IMR-90 (cell line): ENCODE measurements at regions not wholly inside any gene's neighbourhood (a gene's known extent, or its start where the extent isn't known, plus 50 kb on each side); places are given as distances from the start of the nearest gene placed in this dataset.

Experiments
- ATAC-seq: fragments of 200-7000 bp; cut with Tn5 transposase; 2 replicates; pipeline ENCODE4 v1.9.1; 2020; ENCODE audit warnings: low read depth, mild to moderate bottlenecking, moderate library complexity
- BruUV-seq: library from RNA; stranded (reverse); fragments of 400-500 nt; replicated peaks from 2 replicates; lab custom pipeline; 2021; lab: Mats Ljungman, UMichigan
- CTCF ChIA-PET: fragments of 300-600 bp; formaldehyde crosslinking; extraction: SDS; loops from one replicate; lab custom pipeline; 2021; ENCODE audit warnings: antibody characterized with exemption; lab: Yijun Ruan, JAX
- POLR2A ChIA-PET: fragments of 300-600 bp; sonication (Branson Sonifier 250); formaldehyde crosslinking; loops from one replicate; lab custom pipeline; 2022; ENCODE audit warnings: antibody characterized with exemption; ENCODE audit not compliant: unreplicated experiment; lab: Charles Lee
- DNase-seq: peaks from one replicate; pipeline ENCODE4 v3.0.0; 2013
- H2AFZ ChIP-seq: replicated peaks from 2 replicates; pipeline ENCODE3; 2013; ENCODE audit warnings: low read length, mild to moderate bottlenecking; ENCODE audit not compliant: poor library complexity
- H2AK5ac ChIP-seq: 2 replicates; pipeline ENCODE4 v1.6.1; 2013; ENCODE audit warnings: low read depth, low read length, inconsistent platforms
- H2AK9ac ChIP-seq: replicated peaks from 2 replicates; pipeline ENCODE3; 2013; ENCODE audit warnings: mild to moderate bottlenecking, low read depth, low read length, moderate library complexity; ENCODE audit not compliant: poor library complexity
- H2BK120ac ChIP-seq: 2 replicates; pipeline ENCODE4 v1.6.1; 2013; ENCODE audit warnings: low read depth, low read length, inconsistent platforms
- H2BK15ac ChIP-seq: 3 replicates; pipeline ENCODE4 v1.6.1; 2013; ENCODE audit warnings: low read depth, low read length, inconsistent platforms
- H2BK20ac ChIP-seq: 2 replicates; pipeline ENCODE4 v1.6.1; 2013; ENCODE audit warnings: low read depth, mild to moderate bottlenecking, inconsistent platforms, low read length, moderate library complexity
- H2BK5ac ChIP-seq: 2 replicates; pipeline ENCODE4 v1.6.1; 2013; ENCODE audit warnings: mild to moderate bottlenecking, low read depth, low read length, inconsistent platforms; ENCODE audit not compliant: poor library complexity, severe bottlenecking
- H3K14ac ChIP-seq: replicated peaks from 2 replicates; pipeline ENCODE4 v1.6.1; 2013; ENCODE audit warnings: low read depth, low read length, inconsistent platforms
- H3K18ac ChIP-seq: 2 replicates; pipeline ENCODE4 v1.6.1; 2013; ENCODE audit warnings: low read depth, low read length, control low read depth
- H3K23ac ChIP-seq: 2 replicates; pipeline ENCODE4 v1.6.1; 2013; ENCODE audit warnings: low read depth, low read length, inconsistent platforms
- H3K27ac ChIP-seq: 2 replicates; pipeline ENCODE4 v1.5.1; 2013; ENCODE audit warnings: mild to moderate bottlenecking, control low read depth, low read length; ENCODE audit not compliant: insufficient read depth
- H3K27me3 ChIP-seq: 2 replicates; pipeline ENCODE4 v1.6.1; 2013; ENCODE audit warnings: low read length; ENCODE audit not compliant: control insufficient read depth, insufficient read depth
- H3K36me3 ChIP-seq: 2 replicates; pipeline ENCODE4 v1.6.1; 2013; ENCODE audit warnings: low read length, mixed read lengths; ENCODE audit not compliant: control insufficient read depth, insufficient read depth
- H3K4ac ChIP-seq: 2 replicates; pipeline ENCODE4 v1.6.1; 2013; ENCODE audit warnings: low read depth, low read length, inconsistent platforms
- H3K4me1 ChIP-seq: 2 replicates; pipeline ENCODE4 v1.6.1; 2013; ENCODE audit warnings: low read length, mixed read lengths; ENCODE audit not compliant: control insufficient read depth, insufficient read depth
- H3K4me2 ChIP-seq: 2 replicates; pipeline ENCODE4 v1.6.1; 2013; ENCODE audit warnings: low read depth, mild to moderate bottlenecking, control low read depth, low read length, moderate library complexity
- H3K4me3 ChIP-seq: 2 replicates; pipeline ENCODE4 v1.5.1; 2013; ENCODE audit warnings: low read depth, mild to moderate bottlenecking, control low read depth, low read length, moderate library complexity; ENCODE audit not compliant: insufficient read depth
- H3K56ac ChIP-seq: 2 replicates; pipeline ENCODE4 v1.6.1; 2013; ENCODE audit warnings: low read length, inconsistent platforms; ENCODE audit not compliant: insufficient read depth; ENCODE audit errors: extremely low read depth
- H3K79me1 ChIP-seq, 2 experiments: 2 replicates each; pipeline ENCODE4 v1.6.1; 2013; ENCODE audit warnings: low read length in 2 of 2, inconsistent platforms in 1 of 2, low read depth in 1 of 2
- H3K9ac ChIP-seq: 2 replicates; pipeline ENCODE4 v1.6.1; 2013; ENCODE audit warnings: low read depth, low read length, control low read depth
- H3K9me1 ChIP-seq: 2 replicates; pipeline ENCODE4 v1.6.1; 2013; ENCODE audit warnings: low read length, inconsistent platforms; ENCODE audit not compliant: insufficient read depth
- H3K9me3 ChIP-seq: 2 replicates; pipeline ENCODE4 v1.6.1; 2013; ENCODE audit warnings: low read length; ENCODE audit not compliant: control insufficient read depth, insufficient read depth
- H4K20me1 ChIP-seq: 2 replicates; pipeline ENCODE4 v1.6.1; 2013; ENCODE audit warnings: low read length, inconsistent platforms; ENCODE audit not compliant: insufficient read depth
- H4K5ac ChIP-seq: 2 replicates; pipeline ENCODE4 v1.6.1; 2013; ENCODE audit warnings: mild to moderate bottlenecking, low read depth, low read length, control low read depth
- H4K8ac ChIP-seq, 2 experiments: 2 replicates each; pipeline ENCODE4 v1.6.1; 2013; ENCODE audit warnings: low read depth in 2 of 2, low read length in 2 of 2, control low read depth in 1 of 2, inconsistent platforms in 1 of 2
- H4K91ac ChIP-seq: 2 replicates; pipeline ENCODE4 v1.6.1; 2013; ENCODE audit warnings: low read depth, low read length, inconsistent platforms; ENCODE audit not compliant: insufficient read depth
- CEBPB ChIP-seq: IDR thresholded peaks from 2 replicates; pipeline ENCODE4 v1.6.1; 2012; ENCODE audit warnings: low read depth, low read length, improper control_type of control experiment
- CTCF ChIP-seq: conservative IDR thresholded peaks from 2 replicates; pipeline ENCODE4 v1.5.1; 2012; ENCODE audit warnings: mild to moderate bottlenecking, low read depth, low read length, improper control_type of control experiment
- ELK1 ChIP-seq: fragments of 150-350 bp; IDR thresholded peaks from 2 replicates; pipeline ENCODE4 v1.6.1; 2016; ENCODE audit warnings: low read depth, mild to moderate bottlenecking, low read length, moderate library complexity, borderline replicate concordance
- MAZ ChIP-seq: IDR thresholded peaks from 2 replicates; pipeline ENCODE4 v1.6.1; 2012; ENCODE audit warnings: low read depth, mild to moderate bottlenecking, low read length, improper control_type of control experiment, moderate library complexity, borderline replicate concordance
- MXI1 ChIP-seq: IDR thresholded peaks from 2 replicates; pipeline ENCODE4 v1.6.1; 2012; ENCODE audit warnings: low read depth, mild to moderate bottlenecking, low read length, moderate library complexity, borderline replicate concordance
- NFE2L2 ChIP-seq: fragments of 150-350 bp; IDR thresholded peaks from 2 replicates; pipeline ENCODE4 v1.6.1; 2016; ENCODE audit warnings: low read depth, mild to moderate bottlenecking, low read length
- SMC3 ChIP-seq: fragments of 150-350 bp; IDR thresholded peaks from 2 replicates; pipeline ENCODE4 v1.6.1; 2016; ENCODE audit warnings: low read depth, mild to moderate bottlenecking, antibody characterized with exemption, low read length, moderate library complexity
- dilution Hi-C: fragments of 300-500 bp; cut with HindIII; formaldehyde crosslinking; loops from one replicate; pipeline ENCODE4 v1.14.3; 2018; ENCODE audit warnings: low sequenced_read_pairs; ENCODE audit not compliant: unreplicated experiment
- in situ Hi-C: fragments of 300-500 bp; cut with MboI; formaldehyde crosslinking; loops from 3 replicates; pipeline ENCODE4 v1.14.3; 2019; ENCODE audit warnings: low sequenced_read_pairs, inconsistent platforms, mixed read lengths
- intact Hi-C: fragments of 100-400 bp; cut with micrococcal nuclease; formaldehyde crosslinking; loops from 2 replicates; pipeline ENCODE4 v1.10.0; 2022

GRCh38 chr16:58842746-58843145 is 108.6 kb upstream of the GOT2 start:
- H3K18ac ChIP-seq, result no peak overlapping the region
- H2AFZ ChIP-seq, result no peak overlapping the region
- POLR2A ChIA-PET, result no interaction called here
- H3K36me3 ChIP-seq, result no peaks in the 10 kb centered on the region
- H2AK5ac ChIP-seq, result no peak overlapping the region
- no peaks in the 10 kb centered on the region for H4K20me1 ChIP-seq
- H2AK9ac ChIP-seq, result no peak overlapping the region
- H3K4me1 ChIP-seq, result no peaks in the 10 kb centered on the region
- no peaks in the 10 kb centered on the region for H3K9me1 ChIP-seq
- H3K27me3 ChIP-seq, result no peaks in the 10 kb centered on the region
- no TSS peak for BruUV-seq
- no peak overlapping the region for H3K4me2 ChIP-seq
- H2BK5ac ChIP-seq, result no peak overlapping the region
- H3K14ac ChIP-seq, result no peak overlapping the region
- H3K79me1 ChIP-seq, result no peaks in the 10 kb centered on the region
- no peak overlapping the region for H4K5ac ChIP-seq
- in situ Hi-C loops, result no loop called here
- H2BK20ac ChIP-seq, result no peak overlapping the region
- no peaks in the 10 kb centered on the region for H3K9me3 ChIP-seq
- H3K9ac ChIP-seq, result no peak overlapping the region
- H3K4ac ChIP-seq, result no peak overlapping the region
- no peak overlapping the region for H3K56ac ChIP-seq
- intact Hi-C loops, result loop anchor here (10.0 kb wide), 1 partner anchor 1362 kb away; no protein-coding TSS in a partner anchor
- ATAC-seq, result no peak
- H2BK15ac ChIP-seq, result no peak overlapping the region
- no peak overlapping the region for H3K27ac ChIP-seq
- H3K23ac ChIP-seq, result no peak overlapping the region
- H4K91ac ChIP-seq, result no peak overlapping the region
- dilution Hi-C loops, result no loop called here
- no peak for DNase-seq
- H4K8ac ChIP-seq, result no peak overlapping the region
- no peak overlapping the region for H2BK120ac ChIP-seq
- CTCF ChIA-PET, result no interaction called here
- no peak overlapping the region for H3K4me3 ChIP-seq
- TF ChIP-seq ELK1 (no peak), SMC3 (no peak), CEBPB (no peak), CTCF (no peak), NFE2L2 (no peak), MAZ (no peak), MXI1 (no peak)
